ENCODE measurements at regions not wholly inside any gene's neighbourhood (a gene's known extent, or its start where the extent isn't known, plus 50 kb on each side); places are given as distances from the start of the nearest gene placed in this dataset.
"Not testable (repeated sequence)": the region's sequence is repeated elsewhere in the genome, so short reads cannot be mapped to it uniquely, and the experiment has no call there.

- not testable (repeated sequence) for H3K36me3 Mint-ChIP-seq (ENCODE audit: low read depth); DNase-seq; H3K4me1 Mint-ChIP-seq; H3K4me3 Mint-ChIP-seq; H3K27me3 Mint-ChIP-seq (ENCODE audit: low read depth, poor library complexity); H3K27ac Mint-ChIP-seq
- H3K9me3 Mint-ChIP-seq, result peaks cover 26% of the 10 kb centered on the region
Observed at GRCh38 chr1:214095896-214096295, 108.1 kb downstream of the PROX1 start.

- no peaks in the 10 kb centered on the region for H3K4me1 Mint-ChIP-seq
- peaks cover 15% of the 10 kb centered on the region for H3K9me3 Mint-ChIP-seq
- H3K27me3 Mint-ChIP-seq (ENCODE audit: low read depth, poor library complexity), result no peaks in the 10 kb centered on the region
- TF ChIP-seq CTCF (IDR thresholded peaks at IDR 0.05), result no peak
- H3K4me3 Mint-ChIP-seq, result no peak overlapping the region
- no peak for DNase-seq
- no peak overlapping the region for H3K27ac Mint-ChIP-seq
- H3K36me3 Mint-ChIP-seq (ENCODE audit: low read depth), result peaks cover 5% of the 10 kb centered on the region
Observed at GRCh38 chr1:214101246-214101645, 113.5 kb downstream of the PROX1 start.

- no peak for DNase-seq
- H3K36me3 Mint-ChIP-seq (ENCODE audit: low read depth), result peaks cover 5% of the 10 kb centered on the region
- H3K4me1 Mint-ChIP-seq, result peaks cover 5% of the 10 kb centered on the region
- peaks cover 13% of the 10 kb centered on the region for H3K9me3 Mint-ChIP-seq
- no peak overlapping the region for H3K4me3 Mint-ChIP-seq
- TF ChIP-seq CTCF (IDR thresholded peaks at IDR 0.05), result no peak
- H3K27me3 Mint-ChIP-seq (ENCODE audit: low read depth, poor library complexity), result no peaks in the 10 kb centered on the region
- H3K27ac Mint-ChIP-seq, result no peak overlapping the region
Observed at GRCh38 chr1:214101828-214102227, 114.1 kb downstream of the PROX1 start.

GRCh38 chr1:214102907-214103306, 115.1 kb downstream of the PROX1 start:
- TF ChIP-seq CTCF (IDR thresholded peaks at IDR 0.05), result no peak
- Mint-ChIP-seq H3K36me3 (ENCODE audit: low read depth) (peaks cover 5% of the 10 kb centered on the region), H3K27ac (no peak overlapping the region), H3K4me1 (peaks cover 13% of the 10 kb centered on the region), H3K4me3 (no peak overlapping the region), H3K27me3 (ENCODE audit: low read depth, poor library complexity) (no peaks in the 10 kb centered on the region), H3K9me3 (peaks cover 13% of the 10 kb centered on the region)
- no peak for DNase-seq

GRCh38 chr1:214103778-214104177, 116.0 kb downstream of the PROX1 start:
- Mint-ChIP-seq H3K9me3 (peaks cover 13% of the 10 kb centered on the region), H3K36me3 (ENCODE audit: low read depth) (peaks cover 5% of the 10 kb centered on the region), H3K27ac (no peak overlapping the region), H3K27me3 (ENCODE audit: low read depth, poor library complexity) (no peaks in the 10 kb centered on the region), H3K4me3 (no peak overlapping the region), H3K4me1 (peaks cover 15% of the 10 kb centered on the region)
- no peak for DNase-seq
- no peak for TF ChIP-seq CTCF (IDR thresholded peaks at IDR 0.05)

- Mint-ChIP-seq H3K27me3 (ENCODE audit: low read depth, poor library complexity) (no peaks in the 10 kb centered on the region), H3K9me3 (peaks cover 13% of the 10 kb centered on the region), H3K27ac (no peak overlapping the region), H3K4me1 (peaks cover 15% of the 10 kb centered on the region), H3K36me3 (ENCODE audit: low read depth) (peaks cover 5% of the 10 kb centered on the region), H3K4me3 (no peak overlapping the region)
- no peak for DNase-seq
- TF ChIP-seq CTCF (IDR thresholded peaks at IDR 0.05), result no peak
Observed at GRCh38 chr1:214106375-214106774, 118.6 kb downstream of the PROX1 start.

Measured in nephron progenitor cell (in vitro differentiated cells).